IMR-90 (cell line): ENCODE measurements at regions not wholly inside any gene's neighbourhood (a gene's known extent, or its start where the extent isn't known, plus 50 kb on each side); places are given as distances from the start of the nearest gene placed in this dataset.

ENCODE experiments used
- ATAC-seq: fragments of 200-7000 bp; cut with Tn5 transposase; 2 replicates; pipeline ENCODE4 v1.9.1; 2020; ENCODE audit warnings: low read depth, mild to moderate bottlenecking, moderate library complexity
- BruUV-seq: library from RNA; stranded (reverse); fragments of 400-500 nt; replicated peaks from 2 replicates; lab custom pipeline; 2021; lab: Mats Ljungman, UMichigan
- CTCF ChIA-PET: fragments of 300-600 bp; formaldehyde crosslinking; extraction: SDS; loops from one replicate; lab custom pipeline; 2021; ENCODE audit warnings: antibody characterized with exemption; lab: Yijun Ruan, JAX
- POLR2A ChIA-PET: fragments of 300-600 bp; sonication (Branson Sonifier 250); formaldehyde crosslinking; loops from one replicate; lab custom pipeline; 2022; ENCODE audit warnings: antibody characterized with exemption; ENCODE audit not compliant: unreplicated experiment; lab: Charles Lee
- DNase-seq: peaks from one replicate; pipeline ENCODE4 v3.0.0; 2013
- H2AFZ ChIP-seq: replicated peaks from 2 replicates; pipeline ENCODE3; 2013; ENCODE audit warnings: low read length, mild to moderate bottlenecking; ENCODE audit not compliant: poor library complexity
- H2AK5ac ChIP-seq: 2 replicates; pipeline ENCODE4 v1.6.1; 2013; ENCODE audit warnings: low read depth, low read length, inconsistent platforms
- H2AK9ac ChIP-seq: replicated peaks from 2 replicates; pipeline ENCODE3; 2013; ENCODE audit warnings: mild to moderate bottlenecking, low read depth, low read length, moderate library complexity; ENCODE audit not compliant: poor library complexity
- H2BK120ac ChIP-seq: 2 replicates; pipeline ENCODE4 v1.6.1; 2013; ENCODE audit warnings: low read depth, low read length, inconsistent platforms
- H2BK15ac ChIP-seq: 3 replicates; pipeline ENCODE4 v1.6.1; 2013; ENCODE audit warnings: low read depth, low read length, inconsistent platforms
- H2BK20ac ChIP-seq: 2 replicates; pipeline ENCODE4 v1.6.1; 2013; ENCODE audit warnings: low read depth, mild to moderate bottlenecking, inconsistent platforms, low read length, moderate library complexity
- H2BK5ac ChIP-seq: 2 replicates; pipeline ENCODE4 v1.6.1; 2013; ENCODE audit warnings: mild to moderate bottlenecking, low read depth, low read length, inconsistent platforms; ENCODE audit not compliant: poor library complexity, severe bottlenecking
- H3K14ac ChIP-seq: replicated peaks from 2 replicates; pipeline ENCODE4 v1.6.1; 2013; ENCODE audit warnings: low read depth, low read length, inconsistent platforms
- H3K18ac ChIP-seq: 2 replicates; pipeline ENCODE4 v1.6.1; 2013; ENCODE audit warnings: low read depth, low read length, control low read depth
- H3K23ac ChIP-seq: 2 replicates; pipeline ENCODE4 v1.6.1; 2013; ENCODE audit warnings: low read depth, low read length, inconsistent platforms
- H3K27ac ChIP-seq: 2 replicates; pipeline ENCODE4 v1.5.1; 2013; ENCODE audit warnings: mild to moderate bottlenecking, control low read depth, low read length; ENCODE audit not compliant: insufficient read depth
- H3K27me3 ChIP-seq: 2 replicates; pipeline ENCODE4 v1.6.1; 2013; ENCODE audit warnings: low read length; ENCODE audit not compliant: control insufficient read depth, insufficient read depth
- H3K36me3 ChIP-seq: 2 replicates; pipeline ENCODE4 v1.6.1; 2013; ENCODE audit warnings: low read length, mixed read lengths; ENCODE audit not compliant: control insufficient read depth, insufficient read depth
- H3K4ac ChIP-seq: 2 replicates; pipeline ENCODE4 v1.6.1; 2013; ENCODE audit warnings: low read depth, low read length, inconsistent platforms
- H3K4me1 ChIP-seq: 2 replicates; pipeline ENCODE4 v1.6.1; 2013; ENCODE audit warnings: low read length, mixed read lengths; ENCODE audit not compliant: control insufficient read depth, insufficient read depth
- H3K4me2 ChIP-seq: 2 replicates; pipeline ENCODE4 v1.6.1; 2013; ENCODE audit warnings: low read depth, mild to moderate bottlenecking, control low read depth, low read length, moderate library complexity
- H3K4me3 ChIP-seq: 2 replicates; pipeline ENCODE4 v1.5.1; 2013; ENCODE audit warnings: low read depth, mild to moderate bottlenecking, control low read depth, low read length, moderate library complexity; ENCODE audit not compliant: insufficient read depth
- H3K56ac ChIP-seq: 2 replicates; pipeline ENCODE4 v1.6.1; 2013; ENCODE audit warnings: low read length, inconsistent platforms; ENCODE audit not compliant: insufficient read depth; ENCODE audit errors: extremely low read depth
- H3K79me1 ChIP-seq, 2 experiments: 2 replicates each; pipeline ENCODE4 v1.6.1; 2013; ENCODE audit warnings: low read length in 2 of 2, inconsistent platforms in 1 of 2, low read depth in 1 of 2
- H3K9ac ChIP-seq: 2 replicates; pipeline ENCODE4 v1.6.1; 2013; ENCODE audit warnings: low read depth, low read length, control low read depth
- H3K9me1 ChIP-seq: 2 replicates; pipeline ENCODE4 v1.6.1; 2013; ENCODE audit warnings: low read length, inconsistent platforms; ENCODE audit not compliant: insufficient read depth
- H3K9me3 ChIP-seq: 2 replicates; pipeline ENCODE4 v1.6.1; 2013; ENCODE audit warnings: low read length; ENCODE audit not compliant: control insufficient read depth, insufficient read depth
- H4K20me1 ChIP-seq: 2 replicates; pipeline ENCODE4 v1.6.1; 2013; ENCODE audit warnings: low read length, inconsistent platforms; ENCODE audit not compliant: insufficient read depth
- H4K5ac ChIP-seq: 2 replicates; pipeline ENCODE4 v1.6.1; 2013; ENCODE audit warnings: mild to moderate bottlenecking, low read depth, low read length, control low read depth
- H4K8ac ChIP-seq, 2 experiments: 2 replicates each; pipeline ENCODE4 v1.6.1; 2013; ENCODE audit warnings: low read depth in 2 of 2, low read length in 2 of 2, control low read depth in 1 of 2, inconsistent platforms in 1 of 2
- H4K91ac ChIP-seq: 2 replicates; pipeline ENCODE4 v1.6.1; 2013; ENCODE audit warnings: low read depth, low read length, inconsistent platforms; ENCODE audit not compliant: insufficient read depth
- CEBPB ChIP-seq: IDR thresholded peaks from 2 replicates; pipeline ENCODE4 v1.6.1; 2012; ENCODE audit warnings: low read depth, low read length, improper control_type of control experiment
- CHD1 ChIP-seq: IDR thresholded peaks from 2 replicates; pipeline ENCODE4 v1.6.1; 2012; ENCODE audit warnings: low read depth, low read length, improper control_type of control experiment
- FOS ChIP-seq: fragments of 150-350 bp; IDR thresholded peaks from 2 replicates; pipeline ENCODE4 v1.6.1; 2016; ENCODE audit warnings: low read depth, low read length
- MAFK ChIP-seq: IDR thresholded peaks from 2 replicates; pipeline ENCODE4 v1.6.1; 2012; ENCODE audit warnings: low read depth, low read length, improper control_type of control experiment
- MAZ ChIP-seq: IDR thresholded peaks from 2 replicates; pipeline ENCODE4 v1.6.1; 2012; ENCODE audit warnings: low read depth, mild to moderate bottlenecking, low read length, improper control_type of control experiment, moderate library complexity, borderline replicate concordance
- MXI1 ChIP-seq: IDR thresholded peaks from 2 replicates; pipeline ENCODE4 v1.6.1; 2012; ENCODE audit warnings: low read depth, mild to moderate bottlenecking, low read length, moderate library complexity, borderline replicate concordance
- NFE2L2 ChIP-seq: fragments of 150-350 bp; IDR thresholded peaks from 2 replicates; pipeline ENCODE4 v1.6.1; 2016; ENCODE audit warnings: low read depth, mild to moderate bottlenecking, low read length
- POLR2A ChIP-seq: IDR thresholded peaks from 2 replicates; pipeline ENCODE4 v1.6.1; 2012; ENCODE audit warnings: mild to moderate bottlenecking, low read depth, low read length
- RAD21 ChIP-seq: IDR thresholded peaks from 2 replicates; pipeline ENCODE4 v1.6.1; 2012; ENCODE audit warnings: low read length, improper control_type of control experiment
- RCOR1 ChIP-seq: IDR thresholded peaks from 2 replicates; pipeline ENCODE4 v1.6.1; 2012; ENCODE audit warnings: mild to moderate bottlenecking, low read length, improper control_type of control experiment; ENCODE audit not compliant: insufficient replicate concordance
- RFX5 ChIP-seq: IDR thresholded peaks from 2 replicates; pipeline ENCODE4 v1.8.0; 2012; ENCODE audit warnings: low read depth, mild to moderate bottlenecking, low read length, moderate library complexity
- WGBS, 2 experiments: methylation state at CpG; one replicate each; pipeline versions ENCODE4 v1.1.5 to v1.1.7; 2013; ENCODE audit warnings: missing lambda C conversion rate in 2 of 2; ENCODE audit not compliant: insufficient read length in 1 of 2; ENCODE audit errors: extremely low coverage in 2 of 2; 5-methylcytosine and 5-hydroxymethylcytosine counted together
- dilution Hi-C: fragments of 300-500 bp; cut with HindIII; formaldehyde crosslinking; loops from one replicate; pipeline ENCODE4 v1.14.3; 2018; ENCODE audit warnings: low sequenced_read_pairs; ENCODE audit not compliant: unreplicated experiment
- in situ Hi-C: fragments of 300-500 bp; cut with MboI; formaldehyde crosslinking; loops from 3 replicates; pipeline ENCODE4 v1.14.3; 2019; ENCODE audit warnings: low sequenced_read_pairs, inconsistent platforms, mixed read lengths
- intact Hi-C: fragments of 100-400 bp; cut with micrococcal nuclease; formaldehyde crosslinking; loops from 2 replicates; pipeline ENCODE4 v1.10.0; 2022
- TF ChIP-seq, protein P1 (sequence below): conservative IDR thresholded peaks from 2 replicates; pipeline ENCODE4 v1.5.1; 2012; ENCODE audit warnings: mild to moderate bottlenecking, low read depth, low read length, improper control_type of control experiment
- TF ChIP-seq, protein P2 (sequence below): fragments of 150-350 bp; IDR thresholded peaks from 2 replicates; pipeline ENCODE4 v1.6.1; 2017; ENCODE audit warnings: mild to moderate bottlenecking, antibody characterized with exemption, low read length, low read depth

DNA sequence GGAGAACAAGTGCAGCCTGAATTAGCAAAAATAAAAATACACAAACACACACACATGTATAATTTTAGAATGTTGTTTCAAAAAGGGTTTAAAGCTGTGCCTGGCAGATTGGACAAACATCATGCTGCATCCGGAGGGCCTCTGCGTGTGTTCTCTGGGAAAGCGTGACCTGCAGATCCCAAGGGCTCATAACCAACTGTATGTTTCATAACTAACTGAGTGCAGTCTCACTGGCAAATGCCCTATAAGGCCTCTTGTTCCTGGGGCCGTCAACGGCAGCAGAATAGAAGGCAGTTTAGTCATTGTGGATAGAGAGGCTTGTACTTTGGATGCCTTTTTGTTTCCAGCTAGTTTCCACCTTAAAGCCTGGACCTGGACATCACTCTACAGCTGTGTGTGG, 243.8 kb upstream of the KIAA1217 start:
- no peak overlapping the region for H3K27ac ChIP-seq
- no peaks in the 10 kb centered on the region for H3K9me1 ChIP-seq
- no peak overlapping the region for H3K4ac ChIP-seq
- H3K9ac ChIP-seq = no peak overlapping the region
- no peak overlapping the region for H4K91ac ChIP-seq
- intact Hi-C loops = no loop called here
- H3K23ac ChIP-seq = no peak overlapping the region
- peaks cover 2% of the 10 kb centered on the region for H3K9me3 ChIP-seq
- no CpG with 5 or more reads among the region's 5 CpGs for WGBS, 2 experiments
- no peak overlapping the region for H2BK15ac ChIP-seq
- no peak overlapping the region for H3K4me3 ChIP-seq
- no peak overlapping the region for H2AFZ ChIP-seq
- no peaks in the 10 kb centered on the region for H3K27me3 ChIP-seq
- no peak overlapping the region for H2AK9ac ChIP-seq
- H3K14ac ChIP-seq = no peak overlapping the region
- H3K4me2 ChIP-seq = no peak overlapping the region
- no peak overlapping the region for H2AK5ac ChIP-seq
- H2BK20ac ChIP-seq = no peak overlapping the region
- H4K8ac ChIP-seq = no peak overlapping the region
- ATAC-seq (no peak), DNase-seq (no peak)
- H4K20me1 ChIP-seq = no peaks in the 10 kb centered on the region
- dilution Hi-C loops = no loop called here
- H3K36me3 ChIP-seq = no peaks in the 10 kb centered on the region
- no peak overlapping the region for H3K56ac ChIP-seq
- TF ChIP-seq RCOR1 = no peak
- no peak for TF ChIP-seq MXI1
- no peak for TF ChIP-seq CHD1
- TF ChIP-seq NFE2L2 = no peak
- no peak for TF ChIP-seq FOS
- no peak for TF ChIP-seq POLR2A
- no peak for TF ChIP-seq RFX5
- TF ChIP-seq CEBPB = no peak
- TF ChIP-seq, protein P1, sequence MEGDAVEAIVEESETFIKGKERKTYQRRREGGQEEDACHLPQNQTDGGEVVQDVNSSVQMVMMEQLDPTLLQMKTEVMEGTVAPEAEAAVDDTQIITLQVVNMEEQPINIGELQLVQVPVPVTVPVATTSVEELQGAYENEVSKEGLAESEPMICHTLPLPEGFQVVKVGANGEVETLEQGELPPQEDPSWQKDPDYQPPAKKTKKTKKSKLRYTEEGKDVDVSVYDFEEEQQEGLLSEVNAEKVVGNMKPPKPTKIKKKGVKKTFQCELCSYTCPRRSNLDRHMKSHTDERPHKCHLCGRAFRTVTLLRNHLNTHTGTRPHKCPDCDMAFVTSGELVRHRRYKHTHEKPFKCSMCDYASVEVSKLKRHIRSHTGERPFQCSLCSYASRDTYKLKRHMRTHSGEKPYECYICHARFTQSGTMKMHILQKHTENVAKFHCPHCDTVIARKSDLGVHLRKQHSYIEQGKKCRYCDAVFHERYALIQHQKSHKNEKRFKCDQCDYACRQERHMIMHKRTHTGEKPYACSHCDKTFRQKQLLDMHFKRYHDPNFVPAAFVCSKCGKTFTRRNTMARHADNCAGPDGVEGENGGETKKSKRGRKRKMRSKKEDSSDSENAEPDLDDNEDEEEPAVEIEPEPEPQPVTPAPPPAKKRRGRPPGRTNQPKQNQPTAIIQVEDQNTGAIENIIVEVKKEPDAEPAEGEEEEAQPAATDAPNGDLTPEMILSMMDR = no peak
- no peak for TF ChIP-seq RAD21
- no peak for TF ChIP-seq MAFK
- no peak for TF ChIP-seq MAZ
- TF ChIP-seq, protein P2, sequence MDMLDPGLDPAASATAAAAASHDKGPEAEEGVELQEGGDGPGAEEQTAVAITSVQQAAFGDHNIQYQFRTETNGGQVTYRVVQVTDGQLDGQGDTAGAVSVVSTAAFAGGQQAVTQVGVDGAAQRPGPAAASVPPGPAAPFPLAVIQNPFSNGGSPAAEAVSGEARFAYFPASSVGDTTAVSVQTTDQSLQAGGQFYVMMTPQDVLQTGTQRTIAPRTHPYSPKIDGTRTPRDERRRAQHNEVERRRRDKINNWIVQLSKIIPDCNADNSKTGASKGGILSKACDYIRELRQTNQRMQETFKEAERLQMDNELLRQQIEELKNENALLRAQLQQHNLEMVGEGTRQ = no peak
- H2BK120ac ChIP-seq = no peak overlapping the region
- no peaks in the 10 kb centered on the region for H3K79me1 ChIP-seq
- POLR2A ChIA-PET = no interaction called here
- H3K18ac ChIP-seq = no peak overlapping the region
- BruUV-seq = no TSS peak
- H3K4me1 ChIP-seq = no peaks in the 10 kb centered on the region
- H4K5ac ChIP-seq = no peak overlapping the region
- H2BK5ac ChIP-seq = no peak overlapping the region
- CTCF ChIA-PET = no interaction called here
- in situ Hi-C loops = no loop called here
